ENCODE measurements at regions not wholly inside any gene's neighbourhood (a gene's known extent, or its start where the extent isn't known, plus 50 kb on each side); places are given as distances from the start of the nearest gene placed in this dataset.

DNA sequence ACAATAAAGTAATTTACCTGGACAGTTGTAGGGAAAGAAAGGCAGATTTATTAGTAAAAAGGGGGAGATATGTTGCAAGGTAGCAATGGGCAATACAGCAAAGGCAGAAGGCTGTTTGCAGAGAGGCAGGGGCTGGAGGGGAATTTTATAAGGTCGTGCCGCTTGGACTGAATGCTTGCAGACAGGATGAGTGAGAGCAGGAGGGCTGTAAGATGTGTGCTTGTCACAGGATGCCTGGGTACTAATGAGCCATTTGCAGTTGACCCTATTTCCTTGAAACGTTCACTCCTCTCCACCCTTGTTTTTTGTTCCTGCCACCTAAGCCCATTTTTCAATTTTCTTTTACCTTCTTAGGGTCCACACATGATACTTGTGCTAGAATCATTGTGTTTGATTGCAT is 214.7 kb downstream of the TRAM1L1 start:
- DNase-seq, result no peak

DNA sequence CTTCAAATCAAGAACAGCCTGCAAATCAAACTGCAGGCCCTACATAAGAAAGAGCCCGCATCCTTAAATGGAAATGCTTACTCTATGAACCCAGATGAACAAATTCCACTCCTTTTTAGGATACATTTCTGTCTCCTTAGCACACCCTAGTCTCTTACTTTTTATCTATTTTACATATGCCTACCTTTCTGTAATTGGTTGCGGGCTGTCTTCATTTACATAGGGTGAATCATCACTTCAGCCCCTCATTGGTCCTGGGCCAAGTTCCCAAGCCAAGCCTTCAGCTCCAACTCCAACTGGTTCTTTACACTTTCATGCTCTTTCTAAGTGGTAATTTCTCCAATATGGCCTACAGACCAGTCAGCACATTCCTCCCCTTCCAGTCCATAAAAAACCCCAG is 219.3 kb downstream of the TRAM1L1 start:
- no peak for DNase-seq

- no peak for DNase-seq
Observed at GRCh38 chr4:116862592-116862991, 222.8 kb downstream of the TRAM1L1 start.

- no peak for DNase-seq
Observed at GRCh38 chr4:116860891-116861290, 224.5 kb downstream of the TRAM1L1 start.

DNA sequence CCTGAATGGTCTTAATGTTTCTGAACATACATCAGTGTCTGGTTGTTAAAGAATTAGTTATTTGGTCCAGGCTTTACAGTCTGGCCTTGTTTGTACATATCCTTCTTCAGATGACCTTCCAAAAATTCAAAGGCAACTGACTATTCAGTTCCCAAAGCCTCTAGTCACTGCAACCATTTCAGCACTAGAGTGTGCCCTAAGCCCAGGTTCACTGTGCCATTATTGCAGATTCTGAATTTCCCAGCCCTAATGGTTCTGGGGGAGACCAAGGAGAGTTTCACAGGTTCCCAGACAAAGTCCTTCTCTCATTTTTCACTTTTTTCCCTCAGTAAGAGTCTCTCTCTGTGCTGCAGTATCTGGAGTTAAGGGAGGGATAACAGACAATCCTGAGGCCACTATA is 235.8 kb downstream of the TRAM1L1 start:
- DNase-seq, result no peak

DNA sequence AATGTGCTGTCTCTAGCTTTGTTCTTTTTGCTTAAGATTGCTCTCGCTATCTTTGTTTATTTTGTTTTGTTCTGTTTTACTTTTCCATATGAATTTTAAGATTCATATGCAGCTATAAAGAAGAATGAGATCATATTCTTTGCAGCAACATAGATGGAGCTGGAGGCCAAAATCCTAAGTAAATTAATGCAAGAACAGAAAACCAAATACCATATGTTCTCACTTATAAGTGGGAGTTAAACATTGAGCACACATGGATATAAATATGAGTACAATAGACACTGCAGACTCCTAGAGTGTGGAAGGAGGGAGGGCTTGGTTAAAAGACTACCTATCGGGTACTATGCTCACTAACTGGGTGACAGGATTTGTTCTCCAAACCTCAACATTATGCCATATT is 237.8 kb downstream of the TRAM1L1 start:
- no peak for DNase-seq

DNA sequence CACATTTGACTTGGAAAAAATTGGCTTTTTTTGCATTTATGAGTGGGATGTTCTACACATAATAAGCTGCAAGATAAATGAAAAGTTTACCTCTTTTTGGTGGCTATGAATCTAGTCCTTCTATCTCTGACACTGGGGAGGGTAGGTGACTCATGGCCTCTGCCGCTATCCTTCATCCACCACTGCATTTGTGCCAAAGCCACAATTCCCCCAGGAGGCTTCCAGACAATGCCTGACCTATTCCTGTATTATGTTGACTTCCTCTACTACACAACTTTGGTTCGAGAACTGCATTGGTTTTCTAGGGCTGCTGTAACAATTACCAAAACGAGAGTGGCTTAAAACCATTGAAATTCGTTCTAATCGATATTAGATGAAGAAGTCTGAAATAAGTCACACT is 245.6 kb downstream of the TRAM1L1 start:
- no peak for DNase-seq

- DNase-seq, result no peak
Observed at GRCh38 chr4:116838609-116839008, 246.8 kb downstream of the TRAM1L1 start.

- DNase-seq, result no peak
Observed at GRCh38 chr4:116829187-116829586, 256.2 kb downstream of the TRAM1L1 start.

- no peak for DNase-seq
Observed at GRCh38 chr4:116824172-116824571, 261.2 kb downstream of the TRAM1L1 start.

DNA sequence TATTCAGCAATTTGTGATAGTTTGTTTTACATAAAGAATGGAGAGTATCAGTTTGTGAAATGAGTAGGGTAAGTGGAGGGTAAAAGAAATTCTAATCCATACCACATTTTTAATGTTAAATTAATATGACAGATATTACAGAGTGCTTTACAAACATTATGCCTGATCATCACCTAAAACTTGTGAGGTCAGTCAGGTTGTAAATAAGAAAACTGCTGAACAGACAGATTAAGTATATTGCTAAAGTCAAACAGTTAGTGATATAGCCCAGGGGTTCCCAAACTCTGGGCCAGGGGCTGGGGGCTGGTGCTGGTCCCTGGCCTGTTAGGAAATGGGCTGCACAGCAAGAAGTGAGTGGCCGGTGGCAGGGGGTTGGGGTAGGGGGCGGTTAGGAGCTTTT is 273.6 kb downstream of the TRAM1L1 start:
- no peak for DNase-seq

DNA sequence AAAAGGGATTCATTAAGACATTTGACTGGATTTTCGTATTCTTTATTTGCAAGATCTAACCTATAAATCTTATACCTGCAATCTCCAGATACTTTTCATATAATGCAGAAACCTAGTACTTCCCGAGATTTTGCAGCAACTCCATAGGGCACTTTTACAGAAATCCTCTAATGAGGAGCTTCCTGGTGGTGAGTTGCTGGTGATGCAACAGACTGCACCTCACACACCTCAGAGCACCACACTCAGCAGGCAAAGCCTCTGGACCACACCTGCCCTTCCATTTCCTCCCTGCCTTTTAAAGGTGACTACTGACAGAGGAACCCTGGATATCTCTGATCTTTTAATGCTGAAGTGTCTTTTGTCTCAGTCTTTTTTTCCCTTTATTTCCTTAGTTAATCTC is 289.4 kb downstream of the TRAM1L1 start:
- no peak for DNase-seq

DNA sequence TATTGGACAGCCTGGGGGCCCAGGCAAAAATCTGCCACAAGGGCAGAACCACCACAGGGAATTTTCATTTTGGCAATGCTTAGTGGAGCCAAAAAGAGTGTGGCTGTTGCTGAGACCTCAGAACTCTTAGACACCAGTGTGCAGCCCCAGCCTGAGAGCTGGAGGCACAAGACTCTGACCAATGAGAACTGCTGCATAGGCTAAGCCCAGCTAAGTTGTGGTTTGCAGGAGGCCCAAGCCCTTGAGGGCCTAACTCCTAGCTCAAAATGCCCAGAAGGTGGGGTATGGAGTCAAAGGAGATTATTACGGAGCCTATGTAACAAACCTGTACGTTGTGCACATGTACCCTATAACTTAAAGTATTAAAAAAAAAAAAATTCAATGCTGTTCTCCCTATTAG is 296.7 kb downstream of the TRAM1L1 start:
- no peak for DNase-seq

- DNase-seq, result no peak
Observed at GRCh38 chr4:116755051-116755450, 330.3 kb downstream of the TRAM1L1 start.

DNA sequence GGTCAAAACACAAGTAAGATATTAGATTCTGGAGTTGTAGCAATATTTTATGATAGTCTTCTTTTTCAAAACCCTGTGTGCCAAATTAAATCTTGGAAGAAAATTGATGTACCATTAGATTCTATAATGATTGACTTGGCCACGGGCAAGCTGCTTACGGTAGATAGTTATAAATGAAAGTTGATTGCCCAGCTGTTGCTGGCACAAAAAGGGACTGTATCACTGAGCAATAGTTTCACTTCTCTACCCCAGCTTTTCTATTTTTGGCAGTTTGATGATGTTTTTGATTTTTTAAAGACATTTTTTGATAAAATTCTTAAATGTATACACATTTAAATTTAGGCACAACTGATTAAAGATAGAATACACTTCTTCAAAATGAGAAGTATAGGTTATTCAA is 333.3 kb downstream of the TRAM1L1 start:
- DNase-seq, result no peak

DNA sequence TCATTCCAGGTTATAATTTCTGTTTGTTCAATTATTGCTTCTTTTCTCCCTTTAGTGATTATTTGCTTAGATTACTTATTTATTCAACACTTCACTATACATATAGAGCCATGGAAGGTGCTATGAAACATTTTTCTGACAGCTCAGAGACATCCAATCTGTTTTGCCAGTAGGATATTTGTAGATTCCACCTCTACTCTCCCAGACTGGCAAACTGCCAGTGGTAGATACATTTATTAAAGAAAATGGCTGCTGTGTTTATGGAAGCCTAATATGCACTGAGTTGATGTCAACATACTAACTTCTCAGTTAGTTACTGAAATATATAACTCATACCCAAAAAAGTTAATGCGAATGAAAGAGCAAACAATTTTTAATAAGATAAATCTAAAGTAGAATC is 348.6 kb downstream of the TRAM1L1 start:
- DNase-seq, result no peak

DNA sequence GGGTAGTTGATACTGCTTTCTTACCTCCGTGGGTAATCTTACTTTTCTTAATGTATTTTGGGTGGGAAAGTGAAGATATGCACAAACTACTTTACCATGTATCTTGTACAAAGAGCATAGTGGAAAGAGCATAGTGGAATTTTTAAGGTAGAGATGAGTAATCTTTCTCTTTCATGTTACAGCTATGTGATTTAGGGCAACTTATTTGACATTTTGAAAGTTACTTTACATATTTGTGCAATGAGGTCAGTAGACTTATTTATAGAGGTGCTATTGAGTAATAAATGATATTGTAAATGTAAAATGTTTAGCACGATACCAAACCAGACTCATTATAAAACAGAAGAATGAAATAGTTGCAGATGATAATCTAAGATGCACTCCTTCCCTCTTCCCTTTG is 351.2 kb downstream of the TRAM1L1 start:
- no peak for DNase-seq

DNA sequence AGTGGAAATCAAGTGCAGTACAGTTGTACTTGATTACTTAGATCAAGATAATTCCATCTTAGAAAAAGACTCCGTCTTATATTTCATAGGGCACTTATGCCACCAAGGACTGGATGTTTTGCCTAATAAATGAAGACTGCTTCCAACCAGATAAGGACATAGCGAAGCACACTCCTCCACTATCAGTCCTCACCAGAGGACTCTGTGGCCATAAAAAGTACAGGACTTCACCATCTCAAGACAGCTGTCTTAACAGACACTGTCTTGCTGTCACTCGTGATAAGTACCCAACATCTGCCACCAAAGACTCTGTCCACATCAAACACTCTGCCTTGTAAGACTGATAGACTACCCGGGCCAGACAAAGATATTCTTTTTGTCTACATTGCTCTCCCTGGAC is 352.0 kb downstream of the TRAM1L1 start:
- no peak for DNase-seq

DNA sequence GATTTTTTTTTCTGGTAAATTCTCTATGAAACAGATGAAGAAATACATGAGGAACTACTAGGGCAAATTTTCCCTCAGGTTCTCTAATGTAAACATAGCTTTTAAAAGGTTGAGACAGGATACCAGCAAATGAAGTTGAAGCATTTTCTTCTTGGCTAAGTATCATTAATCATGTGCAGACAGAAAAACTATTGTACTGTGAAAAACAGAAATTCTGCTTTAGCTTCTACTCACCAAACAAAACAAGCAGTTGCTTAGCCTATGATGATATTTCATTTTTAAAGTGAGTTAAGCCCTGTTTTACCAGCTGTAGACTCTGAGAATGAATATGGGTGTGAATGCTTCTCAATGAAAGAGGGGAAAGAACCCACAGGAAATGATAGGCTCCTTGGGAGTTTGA is 358.9 kb downstream of the TRAM1L1 start:
- no peak for DNase-seq

- DNase-seq, result no peak
Observed at GRCh38 chr4:116724249-116724648, 361.1 kb downstream of the TRAM1L1 start.

GRCh38 chr4:116705466-116705865 is 379.9 kb downstream of the TRAM1L1 start:
- DNase-seq, result no peak

DNA sequence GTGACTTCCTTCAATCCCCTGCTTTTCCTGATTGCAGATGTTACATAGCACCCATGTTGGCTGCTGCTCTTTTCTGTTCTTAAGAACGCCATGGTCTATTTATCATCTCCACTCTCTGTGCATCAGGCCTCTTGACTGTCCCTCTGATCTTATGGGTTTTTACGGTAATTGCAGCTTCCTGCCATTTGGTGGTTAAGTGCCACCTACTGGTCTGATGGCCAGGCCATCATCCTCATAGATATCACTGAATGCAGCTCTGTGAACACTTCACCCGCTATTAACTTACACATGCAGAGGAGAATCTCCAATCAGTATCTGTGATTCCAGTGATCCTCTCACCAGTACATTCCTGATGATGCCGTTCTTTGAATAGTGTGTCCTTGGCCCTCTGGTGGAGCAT is 382.4 kb downstream of the TRAM1L1 start:
- DNase-seq, result no peak

DNA sequence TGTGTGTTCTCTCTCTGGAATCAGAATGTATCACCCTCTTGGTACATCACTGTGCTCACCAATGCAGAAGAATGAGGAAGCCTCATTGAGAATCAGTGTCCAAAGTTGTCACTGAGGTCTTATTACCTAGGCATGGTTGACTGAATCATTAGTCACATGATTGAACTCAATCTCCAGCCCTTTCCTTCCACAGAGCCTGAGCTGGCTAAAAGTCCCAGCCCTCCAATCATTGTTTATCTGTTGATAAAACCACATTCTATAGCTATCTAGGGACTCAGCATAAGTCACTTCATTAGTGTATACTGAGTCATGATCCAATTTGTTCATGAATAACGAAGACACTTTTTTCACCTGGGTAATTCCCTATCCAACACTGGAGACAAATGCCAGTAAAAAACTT is 396.8 kb downstream of the TRAM1L1 start:
- no peak for DNase-seq

GRCh38 chr4:116668190-116668589 is 417.2 kb downstream of the TRAM1L1 start:
- DNase-seq, result no peak

GRCh38 chr4:116665716-116666115 is 419.7 kb downstream of the TRAM1L1 start:
- DNase-seq, result no peak

DNA sequence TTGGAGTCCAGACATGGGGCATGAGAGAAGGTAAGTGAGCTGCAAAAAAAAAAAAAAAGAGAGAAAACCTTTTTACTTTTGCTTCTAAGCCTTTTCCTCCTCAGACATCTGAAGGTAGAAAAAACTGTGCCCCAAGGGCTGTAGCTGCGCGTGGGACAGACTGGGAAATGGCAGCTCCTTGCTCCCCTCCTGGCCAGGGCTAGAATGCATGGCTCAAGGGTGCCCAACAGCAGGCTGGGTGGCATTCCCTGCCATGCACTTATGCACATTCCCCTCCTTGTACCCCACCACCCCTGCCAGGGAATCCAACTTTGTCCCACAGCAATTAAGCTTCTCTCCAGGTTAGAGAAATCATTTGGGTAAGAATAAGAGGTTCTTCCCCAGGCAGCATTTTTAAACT is 421.2 kb downstream of the TRAM1L1 start:
- no peak for DNase-seq

Data from activated CD4-positive, alpha-beta T cell treated with anti-CD3 and anti-CD28 coated beads for 4 hours (primary cell).